Spleen (tissue), 7 donors: ENCODE measurements at regions not wholly inside any gene's neighbourhood (a gene's known extent, or its start where the extent isn't known, plus 50 kb on each side); places are given as distances from the start of the nearest gene placed in this dataset.
"Not testable (repeated sequence)": the region's sequence is repeated elsewhere in the genome, so short reads cannot be mapped to it uniquely, and the experiment has no call there.

ENCODE experiments used
- POLR2A ChIP-seq, 3 donors: fragments of 450-650 bp; IDR thresholded peaks; one replicate each; pipeline ENCODE4 v1.5.1; 2017; ENCODE audit warnings: antibody characterized with exemption in 3 of 3, mild to moderate bottlenecking in 1 of 3
- POLR2AphosphoS5 ChIP-seq, 3 donors: sonication (generic); formaldehyde crosslinking; IDR thresholded peaks; one replicate each; pipeline ENCODE4 v1.5.1; 2017; ENCODE audit warnings: antibody characterized with exemption in 3 of 3
- TF ChIP-seq, protein P1 (sequence below), 11 experiments: fragments of 200-600 bp in 7 of 11; fragments of 450-650 bp in 4 of 11; sonication (generic) in 4 of 11; IDR thresholded peaks in 8 of 11; conservative IDR thresholded peaks in 3 of 11; 1 replicate in 7 of 11; 2 replicates in 4 of 11; pipeline versions ENCODE4 v1.4.0 to v1.8.0; 2016 to 2021; ENCODE audit warnings: antibody characterized with exemption in 11 of 11, inconsistent platforms in 4 of 11, mild to moderate bottlenecking in 1 of 11
- donor health status: DM: no; HTN: no; CAD: no; lungs with moderate emphysema.
- donor health status: DM: no; HTN: no; CAD: no.
- donor health status: DM: no; HTN: no; CAD: no.

GRCh38 chr20:47903009-47903408 is 117.7 kb upstream of the SULF2 start:
- TF ChIP-seq, protein P1, sequence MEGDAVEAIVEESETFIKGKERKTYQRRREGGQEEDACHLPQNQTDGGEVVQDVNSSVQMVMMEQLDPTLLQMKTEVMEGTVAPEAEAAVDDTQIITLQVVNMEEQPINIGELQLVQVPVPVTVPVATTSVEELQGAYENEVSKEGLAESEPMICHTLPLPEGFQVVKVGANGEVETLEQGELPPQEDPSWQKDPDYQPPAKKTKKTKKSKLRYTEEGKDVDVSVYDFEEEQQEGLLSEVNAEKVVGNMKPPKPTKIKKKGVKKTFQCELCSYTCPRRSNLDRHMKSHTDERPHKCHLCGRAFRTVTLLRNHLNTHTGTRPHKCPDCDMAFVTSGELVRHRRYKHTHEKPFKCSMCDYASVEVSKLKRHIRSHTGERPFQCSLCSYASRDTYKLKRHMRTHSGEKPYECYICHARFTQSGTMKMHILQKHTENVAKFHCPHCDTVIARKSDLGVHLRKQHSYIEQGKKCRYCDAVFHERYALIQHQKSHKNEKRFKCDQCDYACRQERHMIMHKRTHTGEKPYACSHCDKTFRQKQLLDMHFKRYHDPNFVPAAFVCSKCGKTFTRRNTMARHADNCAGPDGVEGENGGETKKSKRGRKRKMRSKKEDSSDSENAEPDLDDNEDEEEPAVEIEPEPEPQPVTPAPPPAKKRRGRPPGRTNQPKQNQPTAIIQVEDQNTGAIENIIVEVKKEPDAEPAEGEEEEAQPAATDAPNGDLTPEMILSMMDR (IDR thresholded peaks at IDR 0.05 in 8 of 11, conservative IDR thresholded peaks at IDR 0.05 in 3 of 11) = not testable (repeated sequence)
- TF ChIP-seq POLR2A, POLR2AphosphoS5 (IDR thresholded peaks at IDR 0.05): not testable (repeated sequence)
